ENCODE measurements at regions not wholly inside any gene's neighbourhood (a gene's known extent, or its start where the extent isn't known, plus 50 kb on each side); places are given as distances from the start of the nearest gene placed in this dataset.

DNA sequence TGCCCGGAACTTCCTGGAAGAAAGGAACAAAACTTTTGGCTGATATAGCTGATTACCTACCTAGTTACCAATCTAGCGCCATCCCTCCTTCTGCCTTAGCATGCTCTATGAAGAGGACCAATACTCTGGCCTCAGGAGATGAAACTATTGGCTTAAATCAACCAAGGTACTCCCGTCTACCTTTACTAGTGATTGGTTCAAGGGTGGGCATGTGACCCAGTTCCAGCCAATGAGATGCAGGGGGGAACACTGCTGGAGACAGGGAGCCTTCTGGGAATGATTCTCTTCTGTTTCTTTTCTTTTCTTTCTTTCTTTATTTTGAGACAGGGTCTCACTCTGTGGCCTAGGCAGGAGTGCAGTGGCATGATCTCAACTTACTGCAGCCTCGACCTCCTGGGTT lies 72.6 kb upstream of the CCDC167 start:
- peaks cover 7% of the 10 kb centered on the region for H3K27me3 Mint-ChIP-seq
- CTCF ChIA-PET = interaction anchor here (0.8 to 1.5 kb wide), 2 partner anchors 87 to 89 kb away, joined by 3 read pairs; no protein-coding TSS in a partner anchor
- intact Hi-C loops (cut with micrococcal nuclease) = no loop called here
- no peaks in the 10 kb centered on the region for H3K4me1 Mint-ChIP-seq (ENCODE audit: low read depth)
- H3K9me3 Mint-ChIP-seq = no peaks in the 10 kb centered on the region
- no peak for DNase-seq
- no peaks in the 10 kb centered on the region for H3K36me3 Mint-ChIP-seq (ENCODE audit: low read depth)
- H3K27ac Mint-ChIP-seq = no peak overlapping the region
- TF ChIP-seq, protein P1, sequence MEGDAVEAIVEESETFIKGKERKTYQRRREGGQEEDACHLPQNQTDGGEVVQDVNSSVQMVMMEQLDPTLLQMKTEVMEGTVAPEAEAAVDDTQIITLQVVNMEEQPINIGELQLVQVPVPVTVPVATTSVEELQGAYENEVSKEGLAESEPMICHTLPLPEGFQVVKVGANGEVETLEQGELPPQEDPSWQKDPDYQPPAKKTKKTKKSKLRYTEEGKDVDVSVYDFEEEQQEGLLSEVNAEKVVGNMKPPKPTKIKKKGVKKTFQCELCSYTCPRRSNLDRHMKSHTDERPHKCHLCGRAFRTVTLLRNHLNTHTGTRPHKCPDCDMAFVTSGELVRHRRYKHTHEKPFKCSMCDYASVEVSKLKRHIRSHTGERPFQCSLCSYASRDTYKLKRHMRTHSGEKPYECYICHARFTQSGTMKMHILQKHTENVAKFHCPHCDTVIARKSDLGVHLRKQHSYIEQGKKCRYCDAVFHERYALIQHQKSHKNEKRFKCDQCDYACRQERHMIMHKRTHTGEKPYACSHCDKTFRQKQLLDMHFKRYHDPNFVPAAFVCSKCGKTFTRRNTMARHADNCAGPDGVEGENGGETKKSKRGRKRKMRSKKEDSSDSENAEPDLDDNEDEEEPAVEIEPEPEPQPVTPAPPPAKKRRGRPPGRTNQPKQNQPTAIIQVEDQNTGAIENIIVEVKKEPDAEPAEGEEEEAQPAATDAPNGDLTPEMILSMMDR (IDR thresholded peaks at IDR 0.05) = no peak
- POLR2A ChIA-PET = interaction anchor here (0.6 to 1.2 kb wide), 3 partner anchors 8 to 127 kb away, joined by 3 to 4 read pairs (median 3); no protein-coding TSS in a partner anchor
- ATAC-seq = no peak
- H3K4me3 Mint-ChIP-seq = no peak overlapping the region

DNA sequence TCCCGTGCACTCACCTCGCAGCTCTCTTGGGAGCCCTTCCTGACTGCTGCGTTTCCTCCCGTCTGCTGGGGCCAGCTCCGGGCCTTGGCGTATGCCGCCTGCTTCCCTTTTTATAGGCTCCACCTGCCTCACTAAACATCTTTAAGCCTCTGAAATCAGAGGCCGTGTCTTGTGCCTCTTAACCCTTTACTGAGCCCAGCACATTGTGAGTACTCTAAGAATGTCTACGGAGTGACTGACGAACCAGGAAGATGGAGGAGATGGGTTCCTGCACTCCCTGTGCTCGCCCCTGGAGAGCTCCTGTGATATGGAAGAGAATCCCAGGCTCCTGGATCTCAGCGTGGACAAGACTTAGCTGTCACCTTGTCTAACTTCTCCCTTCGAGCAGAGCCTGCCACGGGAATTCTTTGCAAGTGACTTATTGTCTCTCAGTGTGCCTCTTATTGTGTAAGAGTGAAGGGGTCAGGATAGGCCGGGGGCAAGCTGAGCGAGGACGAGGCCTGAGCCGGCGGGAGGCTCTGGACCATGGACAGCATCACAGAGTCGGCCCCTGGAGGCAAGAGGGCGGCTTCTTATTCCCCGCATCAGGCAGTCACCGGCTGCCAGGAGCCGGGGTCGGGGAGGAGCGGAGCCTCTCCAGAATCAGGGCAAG lies 70.9 kb upstream of the CCDC167 start:
- Mint-ChIP-seq H3K36me3 (ENCODE audit: low read depth) (no peaks in the 10 kb centered on the region), H3K4me3 (no peak overlapping the region), H3K4me1 (ENCODE audit: low read depth) (peaks cover 3% of the 10 kb centered on the region), H3K9me3 (no peaks in the 10 kb centered on the region), H3K27me3 (peaks cover 7% of the 10 kb centered on the region), H3K27ac (no peak overlapping the region)
- ChIA-PET POLR2A (interaction anchor here (1.2 kb wide), 1 partner anchor 23 kb away, joined by 3 read pairs; no protein-coding TSS in a partner anchor), CTCF (interaction anchor here (0.7 to 1.0 kb wide), 3 partner anchors 86 to 245 kb away, joined by 3 read pairs; no protein-coding TSS in a partner anchor)
- TF ChIP-seq, protein P1 (IDR thresholded peaks at IDR 0.05) = no peak
- intact Hi-C loops (cut with micrococcal nuclease) = no loop called here
- DNase-seq (no peak), ATAC-seq (no peak)

DNA sequence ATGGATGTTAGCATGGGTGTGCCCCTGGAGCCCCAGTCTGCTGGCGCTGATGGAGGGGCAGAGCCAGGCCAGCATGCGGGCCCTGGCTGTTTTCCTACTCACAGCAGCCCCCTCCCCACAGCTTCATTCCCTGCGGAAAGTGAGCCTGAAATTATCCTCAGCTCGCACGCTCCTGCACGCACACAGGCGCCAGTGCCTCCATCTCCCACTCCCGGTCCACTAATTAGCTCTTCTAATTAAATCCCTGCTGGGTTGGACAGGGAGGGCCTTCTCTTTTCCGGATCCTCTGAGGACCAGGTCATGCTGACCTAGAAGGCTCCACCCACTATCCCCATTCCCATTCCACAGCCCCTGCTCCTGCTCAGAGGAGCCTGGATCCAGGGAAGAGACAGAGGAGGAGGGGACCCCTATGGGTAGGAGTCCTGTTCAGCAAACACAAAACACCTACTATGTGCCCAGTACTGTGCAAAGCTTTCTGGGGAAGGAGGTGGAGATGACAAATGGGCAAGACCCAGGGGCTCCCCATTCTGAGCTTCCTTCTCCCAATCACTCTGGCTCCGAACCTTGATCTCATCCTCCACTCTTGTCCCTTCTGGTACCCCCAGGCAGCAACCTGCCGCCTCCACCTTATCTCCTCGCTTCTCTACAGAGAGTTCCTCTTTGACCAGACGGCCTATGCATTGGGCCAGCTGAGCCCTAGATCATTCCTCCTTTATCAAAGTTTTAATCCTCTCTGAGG lies 70.2 kb upstream of the CCDC167 start:
- ATAC-seq (no peak), DNase-seq (no peak)
- no peaks in the 10 kb centered on the region for H3K36me3 Mint-ChIP-seq (ENCODE audit: low read depth)
- no peak overlapping the region for H3K4me3 Mint-ChIP-seq
- peaks cover 3% of the 10 kb centered on the region for H3K4me1 Mint-ChIP-seq (ENCODE audit: low read depth)
- peaks cover 7% of the 10 kb centered on the region for H3K27me3 Mint-ChIP-seq
- POLR2A ChIA-PET = no interaction called here
- TF ChIP-seq, protein P1 (IDR thresholded peaks at IDR 0.05) = no peak
- no peak overlapping the region for H3K27ac Mint-ChIP-seq
- H3K9me3 Mint-ChIP-seq = no peaks in the 10 kb centered on the region
- intact Hi-C loops (cut with micrococcal nuclease) = no loop called here
- CTCF ChIA-PET = interaction anchor here (1.0 kb wide), 2 partner anchors 85 to 186 kb away, joined by 3 read pairs; no protein-coding TSS in a partner anchor

DNA sequence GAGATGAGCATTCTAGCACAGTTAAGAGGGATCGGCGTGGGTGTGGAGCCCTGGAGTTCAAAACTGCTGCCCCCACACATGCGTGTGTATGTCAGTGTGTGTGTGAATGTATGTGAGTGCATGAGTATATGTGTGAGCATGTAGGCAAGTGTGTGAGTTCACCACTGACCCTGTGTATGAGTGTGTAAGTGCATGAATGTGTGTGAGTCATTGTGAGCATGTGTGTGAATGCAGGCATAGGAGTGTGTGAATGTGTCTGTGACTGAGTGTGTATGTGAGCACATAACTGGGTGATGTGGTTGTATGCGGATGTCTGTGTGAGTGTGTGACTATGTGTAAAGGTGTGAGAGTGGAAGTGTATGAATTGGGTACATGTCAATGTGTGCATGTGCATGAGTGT lies 69.6 kb upstream of the CCDC167 start:
- no peak overlapping the region for H3K4me3 Mint-ChIP-seq
- intact Hi-C loops (cut with micrococcal nuclease) = no loop called here
- H3K9me3 Mint-ChIP-seq = no peaks in the 10 kb centered on the region
- ATAC-seq = no peak
- no peak for DNase-seq
- peaks cover 3% of the 10 kb centered on the region for H3K4me1 Mint-ChIP-seq (ENCODE audit: low read depth)
- no peak overlapping the region for H3K27ac Mint-ChIP-seq
- peaks cover 7% of the 10 kb centered on the region for H3K27me3 Mint-ChIP-seq
- ChIA-PET CTCF (interaction anchor here (1.0 kb wide), 1 partner anchor 85 kb away, joined by 3 read pairs; no protein-coding TSS in a partner anchor), POLR2A (no interaction called here)
- no peaks in the 10 kb centered on the region for H3K36me3 Mint-ChIP-seq (ENCODE audit: low read depth)
- TF ChIP-seq, protein P1 (IDR thresholded peaks at IDR 0.05) = no peak

DNA sequence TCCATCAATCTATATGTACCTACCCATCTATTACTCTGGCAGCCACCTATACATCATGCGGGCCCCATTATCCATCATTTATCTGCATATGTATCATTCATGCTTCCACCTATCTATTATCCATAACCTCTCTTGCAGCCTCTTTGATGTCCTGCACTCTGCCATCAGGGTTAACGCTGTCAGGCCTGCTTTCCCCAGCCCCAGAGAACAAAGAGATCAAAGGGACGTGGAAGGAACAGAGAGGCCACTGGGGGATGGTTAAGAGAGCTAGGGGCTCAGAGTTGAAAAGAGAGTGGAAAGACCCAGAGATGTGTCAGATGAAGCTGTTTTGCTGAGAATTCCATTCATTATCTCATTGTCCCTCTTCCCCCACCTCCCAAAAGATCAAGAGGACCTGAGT lies 67.3 kb upstream of the CCDC167 start:
- Mint-ChIP-seq H3K4me1 (ENCODE audit: low read depth) (peaks cover 3% of the 10 kb centered on the region), H3K4me3 (no peak overlapping the region), H3K36me3 (ENCODE audit: low read depth) (no peaks in the 10 kb centered on the region), H3K27ac (no peak overlapping the region), H3K27me3 (peaks cover 6% of the 10 kb centered on the region), H3K9me3 (no peaks in the 10 kb centered on the region)
- ChIA-PET POLR2A (no interaction called here), CTCF (interaction anchor here (0.6 to 6.4 kb wide), 25 partner anchors 9 to 185 kb away, joined by 3 to 53 read pairs (median 6); partner anchors contain the start of gene CMTR1)
- TF ChIP-seq, protein P1 (IDR thresholded peaks at IDR 0.05) = no peak
- DNase-seq (no peak), ATAC-seq (no peak)
- intact Hi-C loops (cut with micrococcal nuclease) = loop anchor here (2.0 kb wide), 1 partner anchor 84 kb away; no protein-coding TSS in a partner anchor
